GM21381 (cell line): ENCODE measurements at regions not wholly inside any gene's neighbourhood (a gene's known extent, or its start where the extent isn't known, plus 50 kb on each side); places are given as distances from the start of the nearest gene placed in this dataset.
A peak's percentile ranks its signal among the peaks of the same experiment; 100 is the strongest.
"Not testable (repeated sequence)": the region's sequence is repeated elsewhere in the genome, so short reads cannot be mapped to it uniquely, and the experiment has no call there.

Experiments
- ATAC-seq: cut with Tn5 transposase; IDR thresholded peaks from one replicate; pipeline ENCODE4 v1.9.1; 2021; ENCODE audit warnings: mild to moderate bottlenecking, moderate library complexity; ENCODE audit not compliant: unreplicated experiment

GRCh38 chr5:89200899-89201298 lies 317.9 kb upstream of the MEF2C start:
- ATAC-seq = no peak

- no peak for ATAC-seq
Observed at GRCh38 chr5:89199306-89199705, 316.3 kb upstream of the MEF2C start.

DNA sequence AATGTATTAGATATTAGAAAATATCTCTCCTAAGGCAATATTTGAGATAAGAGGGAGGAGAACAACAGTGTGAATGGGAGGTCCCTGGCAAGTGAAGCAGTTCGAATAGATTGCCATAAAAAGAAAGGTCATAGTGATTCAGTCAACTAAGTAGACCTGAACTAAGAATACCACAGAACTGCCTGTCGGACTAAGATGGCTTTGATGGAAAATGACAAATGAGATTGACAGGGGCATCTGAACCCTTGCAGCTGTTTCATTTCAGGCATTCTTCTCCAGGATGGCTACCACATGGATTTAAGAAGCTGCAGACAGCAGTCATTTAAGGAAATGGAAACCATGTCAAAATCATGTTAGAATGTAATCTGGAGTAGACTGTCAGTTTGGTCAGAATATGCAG lies 308.4 kb upstream of the MEF2C start:
- ATAC-seq = no peak

GRCh38 chr5:89190515-89191265 lies 307.7 kb upstream of the MEF2C start:
- no peak for ATAC-seq

- peak; percentile 66 for ATAC-seq
Observed at GRCh38 chr5:89187883-89188465, 305.0 kb upstream of the MEF2C start.

- ATAC-seq = no peak
Observed at GRCh38 chr5:89187268-89187667, 304.3 kb upstream of the MEF2C start.

- ATAC-seq = no peak
Observed at GRCh38 chr5:89181546-89181945, 298.6 kb upstream of the MEF2C start.

DNA sequence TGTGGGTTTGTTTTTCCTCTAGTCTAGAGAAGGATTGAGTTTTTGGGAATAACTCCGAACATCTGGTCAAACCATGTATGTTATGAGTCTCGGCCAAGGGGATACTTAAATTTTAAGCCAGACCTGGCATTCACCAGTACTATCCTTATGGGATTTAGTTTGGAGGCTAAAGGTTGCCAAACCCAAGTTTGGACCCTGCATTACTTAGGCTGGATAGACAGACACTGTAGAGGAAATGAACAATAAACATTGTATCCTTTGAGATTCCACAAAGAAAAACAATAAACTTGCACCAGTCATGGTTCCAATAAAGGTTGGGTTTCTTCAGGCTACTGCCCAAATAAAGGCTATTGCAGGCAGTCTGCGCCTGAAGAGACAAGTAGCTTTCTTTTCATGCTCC lies 296.7 kb upstream of the MEF2C start:
- ATAC-seq = no peak

DNA sequence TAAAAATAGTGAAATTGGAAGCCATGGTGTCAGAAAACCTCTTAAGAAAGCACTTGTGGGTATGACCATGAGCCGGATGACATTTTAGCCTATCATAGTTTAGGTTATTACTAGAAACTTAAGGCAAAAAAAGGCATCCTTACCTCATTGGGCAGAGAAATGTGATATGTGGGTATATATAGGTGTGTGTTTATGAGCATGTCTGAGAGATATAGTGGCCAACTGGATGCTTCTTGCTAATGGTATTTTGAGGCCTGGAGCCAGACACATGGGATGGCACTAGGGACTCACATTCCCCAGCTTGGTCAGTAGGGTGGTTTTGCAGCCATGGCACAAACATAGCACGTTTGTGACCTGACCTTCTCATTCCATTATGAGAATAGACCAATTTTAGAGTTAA lies 295.6 kb upstream of the MEF2C start:
- ATAC-seq = no peak

DNA sequence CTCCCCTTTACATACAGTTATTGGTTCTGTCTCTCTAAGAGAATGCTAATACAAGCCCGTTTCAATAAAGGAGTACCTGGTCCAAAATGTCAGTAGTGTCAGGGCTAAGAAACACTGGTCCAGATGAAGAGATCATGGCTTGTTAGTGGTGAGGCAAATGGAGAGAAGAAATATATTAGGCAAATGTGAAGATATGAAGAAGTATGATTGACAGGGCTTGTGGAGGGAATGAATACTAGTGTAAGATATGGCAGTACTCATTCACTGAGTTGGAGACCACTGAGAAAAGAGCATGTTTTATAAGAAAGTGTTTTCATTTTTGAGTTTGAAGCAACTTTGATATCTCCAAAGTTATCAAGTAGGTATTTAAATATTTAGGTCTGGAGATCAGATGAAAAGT lies 290.5 kb upstream of the MEF2C start:
- ATAC-seq = no peak

GRCh38 chr5:89168766-89169165 lies 285.8 kb upstream of the MEF2C start:
- ATAC-seq = peak; percentile 93

GRCh38 chr5:89164703-89165102 lies 281.7 kb upstream of the MEF2C start:
- ATAC-seq = not testable (repeated sequence)

GRCh38 chr5:89156226-89156625 lies 273.2 kb upstream of the MEF2C start:
- no peak for ATAC-seq

DNA sequence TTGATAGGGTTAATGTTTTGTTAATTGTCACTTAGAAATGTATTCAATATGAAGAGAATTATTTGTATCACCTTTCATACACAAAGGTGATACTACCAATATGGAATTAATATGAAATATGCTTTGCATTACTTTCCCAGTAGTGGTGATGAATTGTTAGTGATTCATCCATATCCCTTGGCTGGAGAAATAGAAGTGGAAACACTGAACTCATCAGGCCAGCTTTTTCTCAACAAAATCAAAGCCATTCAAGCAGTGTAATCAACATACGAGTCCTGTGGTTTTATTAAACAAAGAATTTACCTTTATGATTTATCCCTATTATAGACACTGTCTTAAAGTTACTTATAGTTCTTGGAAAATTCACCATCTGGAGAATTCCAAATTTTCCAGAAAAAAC lies 264.0 kb upstream of the MEF2C start:
- ATAC-seq = no peak

DNA sequence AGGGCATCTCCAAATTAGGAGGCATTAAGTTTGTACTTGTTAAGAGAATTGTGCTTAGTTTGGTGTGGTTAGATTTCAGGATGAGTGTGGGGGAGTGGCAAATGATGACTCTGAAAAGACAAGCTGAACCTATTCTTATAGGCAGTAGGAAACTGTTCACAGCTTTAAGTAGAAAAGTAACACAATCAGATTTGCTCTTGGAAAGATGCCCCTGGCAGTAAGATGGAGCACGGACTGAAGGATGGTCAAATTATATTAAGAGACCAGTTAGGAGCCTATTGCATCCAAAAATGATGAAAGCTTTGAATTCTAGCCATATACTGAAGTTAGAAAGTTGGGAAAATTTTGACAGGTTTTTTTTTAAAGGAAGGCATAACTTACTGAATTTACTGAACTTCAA lies 254.2 kb upstream of the MEF2C start:
- ATAC-seq = no peak

GRCh38 chr5:89133975-89134374 lies 251.0 kb upstream of the MEF2C start:
- ATAC-seq = no peak

GRCh38 chr5:89133129-89133528 lies 250.1 kb upstream of the MEF2C start:
- ATAC-seq = no peak

- no peak for ATAC-seq
Observed at GRCh38 chr5:89130851-89131250, 247.9 kb upstream of the MEF2C start.

GRCh38 chr5:89129941-89130340 lies 247.0 kb upstream of the MEF2C start:
- no peak for ATAC-seq

DNA sequence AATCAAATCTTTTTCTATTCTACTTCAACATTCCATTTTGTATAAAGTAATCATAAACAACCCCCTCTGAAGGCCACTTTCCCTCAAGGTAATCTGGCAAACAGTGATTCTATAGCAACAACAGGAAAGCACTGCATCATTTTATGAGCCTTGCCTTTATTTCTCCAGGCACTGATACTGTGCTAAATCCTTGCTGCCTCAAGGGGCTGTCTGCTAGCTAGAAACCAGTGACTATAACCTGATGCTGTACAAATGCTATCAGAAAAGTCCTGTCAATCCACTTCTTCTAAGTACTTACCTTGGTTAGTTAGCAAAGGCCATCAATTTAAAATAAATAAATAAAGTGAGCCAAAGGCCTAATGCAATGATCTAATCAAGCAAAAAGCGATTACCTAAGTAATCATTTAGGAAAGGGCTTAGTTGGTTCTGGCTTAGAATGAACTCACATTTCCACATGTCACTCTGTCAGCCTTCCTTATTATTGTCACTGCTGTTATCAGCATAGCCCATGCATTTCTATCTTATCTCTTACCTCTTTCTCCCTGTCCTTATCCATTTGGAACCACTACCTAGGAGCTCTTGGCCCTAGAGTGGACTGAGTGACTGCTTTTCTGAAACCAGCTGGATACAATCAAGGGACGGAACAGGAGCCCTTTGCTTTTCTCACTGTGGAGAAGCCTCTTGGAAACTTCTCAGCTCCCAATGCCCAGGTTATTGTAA lies 246.1 kb upstream of the MEF2C start:
- ATAC-seq = no peak

GRCh38 chr5:89128092-89128491 lies 245.1 kb upstream of the MEF2C start:
- ATAC-seq = no peak

- ATAC-seq = no peak
Observed at GRCh38 chr5:89127191-89127590, 244.2 kb upstream of the MEF2C start.
